OCI-LY1 (cell line): ENCODE measurements at regions not wholly inside any gene's neighbourhood (a gene's known extent, or its start where the extent isn't known, plus 50 kb on each side); places are given as distances from the start of the nearest gene placed in this dataset.

Source experiments
- H2AFZ ChIP-seq: fragments of 200-600 bp; sonication (generic), shearing (Covaris generic); 2 replicates; pipeline ENCODE4 v1.6.0; 2014; ENCODE audit warnings: antibody characterized with exemption, mild to moderate bottlenecking, low read length
- H3F3A ChIP-seq: fragments of 200-600 bp; sonication (generic), shearing (Covaris generic); 2 replicates; pipeline ENCODE4 v1.6.0; 2014; ENCODE audit warnings: mild to moderate bottlenecking, antibody characterized with exemption, low read length, moderate library complexity; ENCODE audit not compliant: insufficient read depth
- H3K27ac ChIP-seq: fragments of 200-600 bp; sonication (generic); 2 replicates; pipeline ENCODE4 v1.5.1; 2014; ENCODE audit warnings: low read length, mixed run types, mild to moderate bottlenecking, low read depth; ENCODE audit not compliant: poor library complexity, severe bottlenecking
- H3K27me3 ChIP-seq: fragments of 200-600 bp; sonication (generic); 2 replicates; pipeline ENCODE4 v1.6.0; 2014; ENCODE audit warnings: antibody characterized with exemption, mild to moderate bottlenecking, low read length, moderate library complexity; ENCODE audit not compliant: insufficient read depth
- H3K36me3 ChIP-seq: fragments of 200-600 bp; sonication (generic); 2 replicates; pipeline ENCODE4 v1.6.1; 2014; ENCODE audit warnings: mild to moderate bottlenecking, antibody characterized with exemption, low read length, moderate library complexity, mixed read lengths; ENCODE audit not compliant: insufficient read depth
- H3K4me1 ChIP-seq: fragments of 200-600 bp; sonication (generic); 2 replicates; pipeline ENCODE4 v1.5.1; 2014; ENCODE audit warnings: mild to moderate bottlenecking, low read length, moderate library complexity; ENCODE audit not compliant: insufficient read depth, severe bottlenecking
- H3K4me2 ChIP-seq: fragments of 200-600 bp; sonication (generic), shearing (Covaris generic); 2 replicates; pipeline ENCODE4 v1.6.1; 2014; ENCODE audit warnings: low read length
- H3K4me3 ChIP-seq: fragments of 200-600 bp; sonication (generic); 2 replicates; pipeline ENCODE4 v1.5.1; 2014; ENCODE audit warnings: low read length, low read depth, mild to moderate bottlenecking, mixed read lengths; ENCODE audit not compliant: poor library complexity, severe bottlenecking
- H3K79me2 ChIP-seq: fragments of 200-600 bp; shearing (Covaris generic); 2 replicates; pipeline ENCODE4 v1.6.1; 2016; ENCODE audit warnings: mixed run types, low read length, mixed read lengths; ENCODE audit not compliant: insufficient read depth
- H3K9ac ChIP-seq: fragments of 200-600 bp; sonication (generic), shearing (Covaris generic); 2 replicates; pipeline ENCODE4 v1.6.1; 2014; ENCODE audit warnings: mild to moderate bottlenecking, low read length, mixed read lengths
- H3K9me2 ChIP-seq: fragments of 200-600 bp; sonication (generic), shearing (Covaris generic); 2 replicates; pipeline ENCODE4 v1.6.1; 2014; ENCODE audit warnings: low read depth, mild to moderate bottlenecking, low read length, mixed read lengths
- H3K9me3 ChIP-seq: fragments of 200-600 bp; shearing (Covaris generic); 2 replicates; pipeline ENCODE4 v1.6.1; 2014; ENCODE audit warnings: low read length, mixed read lengths
- H4K20me1 ChIP-seq: fragments of 200-600 bp; sonication (generic), shearing (Covaris generic); 2 replicates; pipeline ENCODE4 v1.6.0; 2016; ENCODE audit warnings: mild to moderate bottlenecking, low read length; ENCODE audit not compliant: insufficient read depth
- CTCF ChIP-seq: fragments of 200-600 bp; sonication (generic), shearing (Covaris generic); IDR thresholded peaks from 2 replicates; pipeline ENCODE4 v1.5.1; 2017; ENCODE audit warnings: mild to moderate bottlenecking, antibody characterized with exemption, low read length, moderate library complexity, mixed read lengths
- EZH2 ChIP-seq: fragments of 200-600 bp; sonication (generic), shearing (Covaris generic); IDR thresholded peaks from 2 replicates; pipeline ENCODE4 v1.8.0; 2017; ENCODE audit warnings: borderline replicate concordance, mixed run types, mild to moderate bottlenecking, antibody characterized with exemption, low read length, moderate library complexity, mixed read lengths

GRCh38 chr6:54991761-54992330 is 145.3 kb downstream of the FAM83B start:
- Histone ChIP-seq H3K36me3 (no peaks in the 10 kb centered on the region), H3K9me3 (no peaks in the 10 kb centered on the region), H3K4me1 (no peaks in the 10 kb centered on the region), H3K9me2 (no peaks in the 10 kb centered on the region), H3K27ac (no peak overlapping the region), H3K4me2 (no peak overlapping the region), H4K20me1 (no peaks in the 10 kb centered on the region), H3K9ac (no peak overlapping the region), H3K79me2 (no peaks in the 10 kb centered on the region), H2AFZ (no peak overlapping the region), H3K27me3 (no peaks in the 10 kb centered on the region), H3F3A (no peaks in the 10 kb centered on the region), H3K4me3 (no peak overlapping the region)
- no peak for TF ChIP-seq EZH2
- no peak for TF ChIP-seq CTCF

GRCh38 chr6:54992789-54993188 is 146.2 kb downstream of the FAM83B start:
- Histone ChIP-seq H3K27ac (no peak overlapping the region), H3K36me3 (no peaks in the 10 kb centered on the region), H3K79me2 (no peaks in the 10 kb centered on the region), H4K20me1 (no peaks in the 10 kb centered on the region), H3K27me3 (no peaks in the 10 kb centered on the region), H3K4me3 (no peak overlapping the region), H3K9ac (no peak overlapping the region), H3K9me3 (no peaks in the 10 kb centered on the region), H3K9me2 (no peaks in the 10 kb centered on the region), H3K4me2 (no peak overlapping the region), H3F3A (no peaks in the 10 kb centered on the region), H2AFZ (no peak overlapping the region), H3K4me1 (no peaks in the 10 kb centered on the region)
- TF ChIP-seq EZH2 (no peak), CTCF (peak; percentile 75)

- H3K9ac ChIP-seq: no peak overlapping the region
- no peaks in the 10 kb centered on the region for H3K36me3 ChIP-seq
- no peak overlapping the region for H3K4me3 ChIP-seq
- no peaks in the 10 kb centered on the region for H3F3A ChIP-seq
- no peak overlapping the region for H2AFZ ChIP-seq
- no peak overlapping the region for H3K4me2 ChIP-seq
- TF ChIP-seq CTCF (no peak), EZH2 (no peak)
- H3K4me1 ChIP-seq: no peaks in the 10 kb centered on the region
- H3K79me2 ChIP-seq: no peaks in the 10 kb centered on the region
- H3K9me2 ChIP-seq: no peaks in the 10 kb centered on the region
- H3K27me3 ChIP-seq: no peaks in the 10 kb centered on the region
- no peaks in the 10 kb centered on the region for H3K9me3 ChIP-seq
- no peak overlapping the region for H3K27ac ChIP-seq
- no peaks in the 10 kb centered on the region for H4K20me1 ChIP-seq
These were observed 146.7 kb downstream of the FAM83B start for GRCh38 chr6:54993294-54993693.
